ENCODE measurements at regions not wholly inside any gene's neighbourhood (a gene's known extent, or its start where the extent isn't known, plus 50 kb on each side); places are given as distances from the start of the nearest gene placed in this dataset.
"Not testable (repeated sequence)": the region's sequence is repeated elsewhere in the genome, so short reads cannot be mapped to it uniquely, and the experiment has no call there.

GRCh38 chr9:3735251-3735650 lies 209.4 kb upstream of the RFX3 start:
- no peak for ATAC-seq
- Histone ChIP-seq H3K9me3 (no peaks in the 10 kb centered on the region), H3K36me3 (no peaks in the 10 kb centered on the region), H3K27me3 (no peaks in the 10 kb centered on the region), H3K27ac (no peak overlapping the region), H3K4me3 (no peak overlapping the region), H3K4me1 (no peaks in the 10 kb centered on the region)
- no peak for TF ChIP-seq CTCF (IDR thresholded peaks at IDR 0.05 in 4 of 5, conservative IDR thresholded peaks at IDR 0.05 in 1 of 5)
- no peak for TF ChIP-seq POLR2A (IDR thresholded peaks at IDR 0.05)
- in situ Hi-C loops (cut with MboI; ENCODE audit: low sequenced_read_pairs in 4 of 4), result loop anchor here in 3 of 4 donors (10.0 to 25.0 kb wide), 2 partner anchors 600 to 602 kb away; no protein-coding TSS in a partner anchor
- intact Hi-C loops (cut with DNase I; ENCODE audit: low total_unique reads), result loop anchor here (10.0 kb wide), 1 partner anchor 640 kb away; no protein-coding TSS in a partner anchor
- no peak for DNase-seq

GRCh38 chr9:3733527-3734262 lies 207.9 kb upstream of the RFX3 start:
- ATAC-seq, DNase-seq, H3K27me3 ChIP-seq, H3K36me3 ChIP-seq, H3K27ac ChIP-seq, H3K4me3 ChIP-seq, H3K4me1 ChIP-seq, H3K9me3 ChIP-seq: not testable (repeated sequence)
- in situ Hi-C loops (cut with MboI; ENCODE audit: low sequenced_read_pairs in 4 of 4) (loop anchor here in 3 of 4 donors (10.0 to 25.0 kb wide), 2 partner anchors 601 to 604 kb away; no protein-coding TSS in a partner anchor), intact Hi-C loops (cut with DNase I; ENCODE audit: low total_unique reads) (loop anchor here (10.0 kb wide), 1 partner anchor 641 kb away; no protein-coding TSS in a partner anchor)

GRCh38 chr9:3733039-3733408 lies 207.2 kb upstream of the RFX3 start:
- Histone ChIP-seq H3K36me3 (no peaks in the 10 kb centered on the region), H3K4me1 (no peaks in the 10 kb centered on the region), H3K27me3 (no peaks in the 10 kb centered on the region), H3K4me3 (no peak overlapping the region), H3K9me3 (no peaks in the 10 kb centered on the region), H3K27ac (no peak overlapping the region)
- in situ Hi-C loops (cut with MboI; ENCODE audit: low sequenced_read_pairs in 4 of 4) (loop anchor here in 3 of 4 donors (10.0 to 25.0 kb wide), 2 partner anchors 602 to 604 kb away; no protein-coding TSS in a partner anchor), intact Hi-C loops (cut with DNase I; ENCODE audit: low total_unique reads) (loop anchor here (10.0 kb wide), 1 partner anchor 642 kb away; no protein-coding TSS in a partner anchor)
- ATAC-seq, result no peak
- TF ChIP-seq POLR2A (IDR thresholded peaks at IDR 0.05), result no peak
- TF ChIP-seq CTCF (IDR thresholded peaks at IDR 0.05 in 4 of 5, conservative IDR thresholded peaks at IDR 0.05 in 1 of 5), result no peak
- DNase-seq, result no peak

- Histone ChIP-seq H3K27me3 (no peaks in the 10 kb centered on the region), H3K4me1 (no peaks in the 10 kb centered on the region), H3K4me3 (peak overlapping the region in 2 of 4 donors; percentile 8 to 32), H3K27ac (no peak overlapping the region), H3K9me3 (no peaks in the 10 kb centered on the region), H3K36me3 (no peaks in the 10 kb centered on the region)
- peak in 1 of 2 donors; percentile 6 for DNase-seq
- intact Hi-C loops (cut with DNase I; ENCODE audit: low total_unique reads), result loop anchor here (1.0 to 10.0 kb wide), 2 partner anchors 608 to 642 kb away; no protein-coding TSS in a partner anchor
- peak; percentile 82 to 99 for ATAC-seq
- TF ChIP-seq POLR2A (IDR thresholded peaks at IDR 0.05), result no peak
- peak; percentile 20 to 60 (median 51) for TF ChIP-seq CTCF (IDR thresholded peaks at IDR 0.05 in 4 of 5, conservative IDR thresholded peaks at IDR 0.05 in 1 of 5)
- in situ Hi-C loops (cut with MboI; ENCODE audit: low sequenced_read_pairs in 4 of 4), result loop anchor here in 3 of 4 donors (10.0 to 25.0 kb wide), 2 partner anchors 602 to 605 kb away; no protein-coding TSS in a partner anchor
Observed at GRCh38 chr9:3732077-3733038, 206.6 kb upstream of the RFX3 start.

All from gastrocnemius medialis (tissue), 4 donors.